ENCODE measurements at regions not wholly inside any gene's neighbourhood (a gene's known extent, or its start where the extent isn't known, plus 50 kb on each side); places are given as distances from the start of the nearest gene placed in this dataset.
A peak's percentile ranks its signal among the peaks of the same experiment; 100 is the strongest.

DNA sequence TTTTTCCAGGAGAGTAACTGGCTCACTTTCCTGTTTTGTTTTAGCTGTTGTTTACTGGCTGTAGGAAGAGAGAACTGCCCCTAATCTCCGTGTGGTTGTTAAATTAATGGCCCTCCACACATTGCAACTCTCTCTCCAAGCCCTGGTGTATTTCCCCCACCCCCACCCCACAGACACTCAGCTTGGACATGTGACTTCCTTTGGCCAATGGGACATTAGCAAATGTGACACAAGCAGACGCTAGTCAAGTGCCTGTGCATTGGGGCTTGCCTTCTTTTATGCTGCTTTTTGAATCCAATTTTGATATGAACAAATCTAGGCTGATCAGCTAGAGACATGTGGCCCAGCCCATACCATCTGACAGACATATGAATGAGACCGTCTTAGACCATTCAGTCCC is 59.6 kb upstream of the TAB3 start (continued):
- TF ChIP-seq, protein P1, sequence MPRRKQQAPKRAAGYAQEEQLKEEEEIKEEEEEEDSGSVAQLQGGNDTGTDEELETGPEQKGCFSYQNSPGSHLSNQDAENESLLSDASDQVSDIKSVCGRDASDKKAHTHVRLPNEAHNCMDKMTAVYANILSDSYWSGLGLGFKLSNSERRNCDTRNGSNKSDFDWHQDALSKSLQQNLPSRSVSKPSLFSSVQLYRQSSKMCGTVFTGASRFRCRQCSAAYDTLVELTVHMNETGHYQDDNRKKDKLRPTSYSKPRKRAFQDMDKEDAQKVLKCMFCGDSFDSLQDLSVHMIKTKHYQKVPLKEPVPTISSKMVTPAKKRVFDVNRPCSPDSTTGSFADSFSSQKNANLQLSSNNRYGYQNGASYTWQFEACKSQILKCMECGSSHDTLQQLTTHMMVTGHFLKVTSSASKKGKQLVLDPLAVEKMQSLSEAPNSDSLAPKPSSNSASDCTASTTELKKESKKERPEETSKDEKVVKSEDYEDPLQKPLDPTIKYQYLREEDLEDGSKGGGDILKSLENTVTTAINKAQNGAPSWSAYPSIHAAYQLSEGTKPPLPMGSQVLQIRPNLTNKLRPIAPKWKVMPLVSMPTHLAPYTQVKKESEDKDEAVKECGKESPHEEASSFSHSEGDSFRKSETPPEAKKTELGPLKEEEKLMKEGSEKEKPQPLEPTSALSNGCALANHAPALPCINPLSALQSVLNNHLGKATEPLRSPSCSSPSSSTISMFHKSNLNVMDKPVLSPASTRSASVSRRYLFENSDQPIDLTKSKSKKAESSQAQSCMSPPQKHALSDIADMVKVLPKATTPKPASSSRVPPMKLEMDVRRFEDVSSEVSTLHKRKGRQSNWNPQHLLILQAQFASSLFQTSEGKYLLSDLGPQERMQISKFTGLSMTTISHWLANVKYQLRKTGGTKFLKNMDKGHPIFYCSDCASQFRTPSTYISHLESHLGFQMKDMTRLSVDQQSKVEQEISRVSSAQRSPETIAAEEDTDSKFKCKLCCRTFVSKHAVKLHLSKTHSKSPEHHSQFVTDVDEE (CRISPR knock-in tag; IDR thresholded peaks at IDR 0.05) = no peak
- TF ChIP-seq ZC3H10 (CRISPR knock-in tag; IDR thresholded peaks at IDR 0.05) = no peak
- TF ChIP-seq CSDC2 (CRISPR knock-in tag; IDR thresholded peaks at IDR 0.05) = no peak
- no peak for TF ChIP-seq ESRRG (CRISPR knock-in tag; IDR thresholded peaks at IDR 0.05)
- TF ChIP-seq ARNTL (CRISPR knock-in tag; IDR thresholded peaks at IDR 0.05; ENCODE audit: borderline replicate concordance, low read depth) = no peak
- no peak for TF ChIP-seq BACH2 (CRISPR knock-in tag; IDR thresholded peaks at IDR 0.05; ENCODE audit: borderline replicate concordance)
- TF ChIP-seq SNAI2 (CRISPR knock-in tag; IDR thresholded peaks at IDR 0.05) = no peak

DNA sequence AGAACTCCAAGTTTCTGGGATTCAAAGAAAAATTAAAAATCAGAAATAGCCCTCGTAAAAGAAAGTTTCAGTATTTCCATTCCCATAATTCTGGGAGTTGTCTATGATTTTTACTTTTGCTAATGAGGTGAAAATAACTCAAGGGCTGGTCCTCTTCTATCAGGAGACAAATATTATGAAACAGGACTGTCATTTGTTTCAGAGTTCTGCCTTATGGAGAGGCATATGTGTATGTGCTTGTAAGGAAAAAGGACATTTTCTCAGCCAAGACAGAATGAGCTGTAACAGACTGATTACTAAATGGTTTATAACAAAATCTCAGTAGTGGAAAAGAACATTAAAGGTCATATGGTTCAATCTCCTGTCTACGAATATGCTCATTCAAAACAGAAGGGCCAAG is 59.0 kb upstream of the TAB3 start:
- no peak for ATAC-seq

DNA sequence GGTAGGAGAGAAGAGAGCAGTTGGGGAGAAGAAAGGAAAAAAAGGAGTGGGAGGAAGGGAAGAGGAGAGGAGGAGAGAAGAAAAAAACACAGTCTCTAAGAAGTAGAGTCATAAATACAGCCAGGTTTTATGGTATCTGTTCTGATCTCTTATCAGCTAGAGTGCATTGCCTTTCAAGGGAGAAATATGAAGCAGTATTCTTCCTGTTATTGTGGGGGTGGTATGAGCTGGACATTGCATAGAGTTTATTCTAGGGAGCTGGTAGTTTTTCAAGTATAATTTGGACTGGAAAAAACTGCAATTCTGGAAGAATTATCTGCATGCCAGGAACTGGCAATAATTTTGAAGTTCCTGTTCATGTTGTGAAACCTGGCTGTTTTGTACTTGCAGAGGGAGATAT is 54.9 kb upstream of the TAB3 start:
- TF ChIP-seq, protein P2, sequence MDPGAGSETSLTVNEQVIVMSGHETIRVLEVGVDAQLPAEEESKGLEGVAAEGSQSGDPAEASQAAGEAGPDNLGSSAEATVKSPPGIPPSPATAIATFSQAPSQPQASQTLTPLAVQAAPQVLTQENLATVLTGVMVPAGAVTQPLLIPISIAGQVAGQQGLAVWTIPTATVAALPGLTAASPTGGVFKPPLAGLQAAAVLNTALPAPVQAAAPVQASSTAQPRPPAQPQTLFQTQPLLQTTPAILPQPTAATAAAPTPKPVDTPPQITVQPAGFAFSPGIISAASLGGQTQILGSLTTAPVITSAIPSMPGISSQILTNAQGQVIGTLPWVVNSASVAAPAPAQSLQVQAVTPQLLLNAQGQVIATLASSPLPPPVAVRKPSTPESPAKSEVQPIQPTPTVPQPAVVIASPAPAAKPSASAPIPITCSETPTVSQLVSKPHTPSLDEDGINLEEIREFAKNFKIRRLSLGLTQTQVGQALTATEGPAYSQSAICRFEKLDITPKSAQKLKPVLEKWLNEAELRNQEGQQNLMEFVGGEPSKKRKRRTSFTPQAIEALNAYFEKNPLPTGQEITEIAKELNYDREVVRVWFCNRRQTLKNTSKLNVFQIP (CRISPR knock-in tag; IDR thresholded peaks at IDR 0.05; ENCODE audit: borderline replicate concordance, low read depth) = no peak
- peak; percentile 41 for TF ChIP-seq ISL1 (CRISPR knock-in tag; IDR thresholded peaks at IDR 0.05)
- no peak for TF ChIP-seq BACH2 (CRISPR knock-in tag; IDR thresholded peaks at IDR 0.05; ENCODE audit: borderline replicate concordance)
- no peak for ATAC-seq

More for the DNA sequence above, 59.0 kb upstream of the TAB3 start:
- TF ChIP-seq RARB (CRISPR knock-in tag; IDR thresholded peaks at IDR 0.05) = no peak
- TF ChIP-seq GLIS3 (CRISPR knock-in tag; IDR thresholded peaks at IDR 0.05) = no peak
- TF ChIP-seq ARNTL (CRISPR knock-in tag; IDR thresholded peaks at IDR 0.05; ENCODE audit: borderline replicate concordance, low read depth) = no peak
- no peak for TF ChIP-seq BACH2 (CRISPR knock-in tag; IDR thresholded peaks at IDR 0.05; ENCODE audit: borderline replicate concordance)
- TF ChIP-seq TOX (CRISPR knock-in tag; IDR thresholded peaks at IDR 0.05; ENCODE audit: borderline replicate concordance) = no peak
- no peak for TF ChIP-seq ZFP3 (CRISPR knock-in tag; IDR thresholded peaks at IDR 0.05)
- no peak for TF ChIP-seq ISL1 (CRISPR knock-in tag; IDR thresholded peaks at IDR 0.05)
- TF ChIP-seq, protein P3, sequence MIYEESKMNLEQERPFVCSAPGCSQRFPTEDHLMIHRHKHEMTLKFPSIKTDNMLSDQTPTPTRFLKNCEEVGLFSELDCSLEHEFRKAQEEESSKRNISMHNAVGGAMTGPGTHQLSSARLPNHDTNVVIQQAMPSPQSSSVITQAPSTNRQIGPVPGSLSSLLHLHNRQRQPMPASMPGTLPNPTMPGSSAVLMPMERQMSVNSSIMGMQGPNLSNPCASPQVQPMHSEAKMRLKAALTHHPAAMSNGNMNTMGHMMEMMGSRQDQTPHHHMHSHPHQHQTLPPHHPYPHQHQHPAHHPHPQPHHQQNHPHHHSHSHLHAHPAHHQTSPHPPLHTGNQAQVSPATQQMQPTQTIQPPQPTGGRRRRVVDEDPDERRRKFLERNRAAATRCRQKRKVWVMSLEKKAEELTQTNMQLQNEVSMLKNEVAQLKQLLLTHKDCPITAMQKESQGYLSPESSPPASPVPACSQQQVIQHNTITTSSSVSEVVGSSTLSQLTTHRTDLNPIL (CRISPR knock-in tag; IDR thresholded peaks at IDR 0.05; ENCODE audit: low read depth) = no peak
- no peak for TF ChIP-seq ZNF70 (CRISPR knock-in tag; IDR thresholded peaks at IDR 0.05)
- no peak for TF ChIP-seq ZC3H10 (CRISPR knock-in tag; IDR thresholded peaks at IDR 0.05)
- TF ChIP-seq ESRRG (CRISPR knock-in tag; IDR thresholded peaks at IDR 0.05) = no peak
- TF ChIP-seq ZNF8 (CRISPR knock-in tag; IDR thresholded peaks at IDR 0.05) = no peak
- no peak for TF ChIP-seq CSDC2 (CRISPR knock-in tag; IDR thresholded peaks at IDR 0.05)
- TF ChIP-seq, protein P4, sequence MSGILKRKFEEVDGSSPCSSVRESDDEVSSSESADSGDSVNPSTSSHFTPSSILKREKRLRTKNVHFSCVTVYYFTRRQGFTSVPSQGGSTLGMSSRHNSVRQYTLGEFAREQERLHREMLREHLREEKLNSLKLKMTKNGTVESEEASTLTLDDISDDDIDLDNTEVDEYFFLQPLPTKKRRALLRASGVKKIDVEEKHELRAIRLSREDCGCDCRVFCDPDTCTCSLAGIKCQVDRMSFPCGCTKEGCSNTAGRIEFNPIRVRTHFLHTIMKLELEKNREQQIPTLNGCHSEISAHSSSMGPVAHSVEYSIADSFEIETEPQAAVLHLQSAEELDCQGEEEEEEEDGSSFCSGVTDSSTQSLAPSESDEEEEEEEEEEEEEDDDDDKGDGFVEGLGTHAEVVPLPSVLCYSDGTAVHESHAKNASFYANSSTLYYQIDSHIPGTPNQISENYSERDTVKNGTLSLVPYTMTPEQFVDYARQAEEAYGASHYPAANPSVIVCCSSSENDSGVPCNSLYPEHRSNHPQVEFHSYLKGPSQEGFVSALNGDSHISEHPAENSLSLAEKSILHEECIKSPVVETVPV (CRISPR knock-in tag; IDR thresholded peaks at IDR 0.05) = no peak
- no peak for TF ChIP-seq TCF4 (CRISPR knock-in tag; IDR thresholded peaks at IDR 0.05; ENCODE audit: borderline replicate concordance)

DNA sequence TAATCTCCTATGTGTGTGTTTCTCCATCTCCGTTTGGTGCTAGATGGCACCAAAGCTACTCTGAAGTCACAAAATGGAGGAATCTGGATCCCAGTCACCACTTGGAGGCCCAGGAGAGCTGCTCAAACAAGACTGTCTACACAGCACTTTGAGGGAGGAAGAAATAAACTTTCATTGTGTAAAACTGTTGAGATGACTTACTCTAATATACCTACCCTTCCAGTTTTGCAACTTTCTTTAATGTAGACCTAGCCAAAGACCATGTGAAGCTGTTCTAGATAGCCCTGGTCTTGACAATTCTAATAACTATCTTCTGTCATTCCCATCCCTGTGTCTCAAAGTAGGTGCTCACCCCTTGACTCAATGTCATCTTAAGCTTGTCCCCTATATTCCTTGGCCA is 52.8 kb upstream of the TAB3 start:
- no peak for ATAC-seq
- no peak for TF ChIP-seq ZFP30 (CRISPR knock-in tag; IDR thresholded peaks at IDR 0.05)
- no peak for TF ChIP-seq ZC3H10 (CRISPR knock-in tag; IDR thresholded peaks at IDR 0.05)
- no peak for TF ChIP-seq CSDC2 (CRISPR knock-in tag; IDR thresholded peaks at IDR 0.05)
- no peak for TF ChIP-seq ZFP3 (CRISPR knock-in tag; IDR thresholded peaks at IDR 0.05)
- no peak for TF ChIP-seq ISL1 (CRISPR knock-in tag; IDR thresholded peaks at IDR 0.05)

DNA sequence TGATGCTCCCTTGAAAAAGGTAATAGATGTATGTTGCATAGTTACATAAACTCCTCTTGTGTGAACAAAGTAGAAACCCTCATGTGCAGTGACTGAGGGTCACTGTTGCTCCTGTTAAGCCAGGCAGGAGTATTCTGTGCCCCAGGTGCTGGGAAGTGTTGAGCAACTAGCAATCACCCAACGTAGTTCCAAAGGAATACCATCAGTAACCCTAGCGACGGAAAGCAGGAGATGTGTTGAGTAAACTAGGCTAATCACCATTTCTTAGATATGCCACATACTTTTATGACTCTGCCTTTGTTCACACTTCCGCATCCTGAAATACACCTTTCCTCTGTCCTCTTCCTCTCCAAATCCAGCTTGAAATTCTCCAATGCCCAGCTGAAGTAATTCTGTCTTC is 50.9 kb upstream of the TAB3 start:
- ATAC-seq = no peak
- TF ChIP-seq GLIS3 (CRISPR knock-in tag; IDR thresholded peaks at IDR 0.05) = no peak
- no peak for TF ChIP-seq ZFP30 (CRISPR knock-in tag; IDR thresholded peaks at IDR 0.05)
- TF ChIP-seq ZC3H10 (CRISPR knock-in tag; IDR thresholded peaks at IDR 0.05) = no peak
- TF ChIP-seq ZFP3 (CRISPR knock-in tag; IDR thresholded peaks at IDR 0.05) = no peak
- TF ChIP-seq SNAI2 (CRISPR knock-in tag; IDR thresholded peaks at IDR 0.05) = no peak
- TF ChIP-seq, protein P3 (CRISPR knock-in tag; IDR thresholded peaks at IDR 0.05; ENCODE audit: low read depth) = no peak
- TF ChIP-seq ESRRG (CRISPR knock-in tag; IDR thresholded peaks at IDR 0.05) = no peak
- TF ChIP-seq, protein P4 (CRISPR knock-in tag; IDR thresholded peaks at IDR 0.05) = no peak
- no peak for TF ChIP-seq ARNTL (CRISPR knock-in tag; IDR thresholded peaks at IDR 0.05; ENCODE audit: borderline replicate concordance, low read depth)
- TF ChIP-seq OSR1 (CRISPR knock-in tag; IDR thresholded peaks at IDR 0.05) = no peak
- TF ChIP-seq CSDC2 (CRISPR knock-in tag; IDR thresholded peaks at IDR 0.05) = no peak
- TF ChIP-seq TOX (CRISPR knock-in tag; IDR thresholded peaks at IDR 0.05; ENCODE audit: borderline replicate concordance) = no peak
- TF ChIP-seq ZNF70 (CRISPR knock-in tag; IDR thresholded peaks at IDR 0.05) = no peak
